Esophagus squamous epithelium (tissue), 5 donors: ENCODE measurements at regions not wholly inside any gene's neighbourhood (a gene's known extent, or its start where the extent isn't known, plus 50 kb on each side); places are given as distances from the start of the nearest gene placed in this dataset.

ENCODE experiments used
- DNase-seq: peaks from one replicate; lab custom pipeline; 2025; lab: John Stamatoyannopoulos, UW
- H3K27ac ChIP-seq, 4 donors: fragments of 200-600 bp; sonication (generic); one replicate each; pipeline ENCODE4 v1.5.1; 2016 to 2019; ENCODE audit warnings: mild to moderate bottlenecking in 1 of 4
- H3K27me3 ChIP-seq, 4 donors: fragments of 200-600 bp; sonication (generic); 1 replicate in 3 of 4; 2 replicates in 1 of 4; pipeline versions ENCODE4 v1.5.1 to v1.6.0; 2017 to 2021; ENCODE audit warnings: antibody characterized with exemption in 1 of 4
- H3K36me3 ChIP-seq, 3 donors: fragments of 200-600 bp; sonication (generic); one replicate each; pipeline ENCODE4 v1.5.1; 2016 to 2019
- H3K4me1 ChIP-seq, 3 donors: fragments of 200-600 bp; sonication (generic); one replicate each; pipeline ENCODE4 v1.5.1; 2017 to 2019
- H3K4me3 ChIP-seq, 4 donors: fragments of 200-600 bp; sonication (generic); 1 replicate in 3 of 4; 2 replicates in 1 of 4; pipeline ENCODE4 v1.5.1; 2016 to 2019; ENCODE audit warnings: mild to moderate bottlenecking in 2 of 4, moderate library complexity in 1 of 4
- H3K9me3 ChIP-seq, 3 donors: fragments of 200-600 bp; sonication (generic); one replicate each; pipeline ENCODE4 v1.5.1; 2016 to 2019
- POLR2A ChIP-seq, 4 donors: fragments of 450-650 bp; IDR thresholded peaks; one replicate each; pipeline ENCODE4 v1.6.1; 2017; ENCODE audit warnings: antibody characterized with exemption in 4 of 4, mild to moderate bottlenecking in 4 of 4, moderate library complexity in 3 of 4
- WGBS, 2 donors: methylation state at CpG; one replicate each; pipeline ENCODE4 v1.1.5; 2018; 5-methylcytosine and 5-hydroxymethylcytosine counted together
- intact Hi-C: fragments of 100-400 bp; cut with DNase I; formaldehyde crosslinking; loops from one replicate; pipeline ENCODE4 v1.15.0; 2022
- TF ChIP-seq, protein P1 (sequence below), 6 experiments: fragments of 450-650 bp in 4 of 6; fragments of 200-600 bp in 2 of 6; sonication (generic) in 2 of 6; IDR thresholded peaks; one replicate each; pipeline ENCODE4 v1.5.1; 2016 to 2019; ENCODE audit warnings: antibody characterized with exemption in 6 of 6, mild to moderate bottlenecking in 4 of 6, moderate library complexity in 4 of 6
- donor health status: DM: yes; HTN: yes; CAD: no.

- DNase-seq = no peak
- H3K36me3 ChIP-seq = no peaks in the 10 kb centered on the region
- H3K9me3 ChIP-seq = no peaks in the 10 kb centered on the region
- no peaks in the 10 kb centered on the region for H3K27me3 ChIP-seq
- no peak overlapping the region for H3K4me3 ChIP-seq
- no peak for TF ChIP-seq POLR2A (IDR thresholded peaks at IDR 0.05)
- TF ChIP-seq, protein P1, sequence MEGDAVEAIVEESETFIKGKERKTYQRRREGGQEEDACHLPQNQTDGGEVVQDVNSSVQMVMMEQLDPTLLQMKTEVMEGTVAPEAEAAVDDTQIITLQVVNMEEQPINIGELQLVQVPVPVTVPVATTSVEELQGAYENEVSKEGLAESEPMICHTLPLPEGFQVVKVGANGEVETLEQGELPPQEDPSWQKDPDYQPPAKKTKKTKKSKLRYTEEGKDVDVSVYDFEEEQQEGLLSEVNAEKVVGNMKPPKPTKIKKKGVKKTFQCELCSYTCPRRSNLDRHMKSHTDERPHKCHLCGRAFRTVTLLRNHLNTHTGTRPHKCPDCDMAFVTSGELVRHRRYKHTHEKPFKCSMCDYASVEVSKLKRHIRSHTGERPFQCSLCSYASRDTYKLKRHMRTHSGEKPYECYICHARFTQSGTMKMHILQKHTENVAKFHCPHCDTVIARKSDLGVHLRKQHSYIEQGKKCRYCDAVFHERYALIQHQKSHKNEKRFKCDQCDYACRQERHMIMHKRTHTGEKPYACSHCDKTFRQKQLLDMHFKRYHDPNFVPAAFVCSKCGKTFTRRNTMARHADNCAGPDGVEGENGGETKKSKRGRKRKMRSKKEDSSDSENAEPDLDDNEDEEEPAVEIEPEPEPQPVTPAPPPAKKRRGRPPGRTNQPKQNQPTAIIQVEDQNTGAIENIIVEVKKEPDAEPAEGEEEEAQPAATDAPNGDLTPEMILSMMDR (IDR thresholded peaks at IDR 0.05) = no peak
- H3K4me1 ChIP-seq = no peaks in the 10 kb centered on the region
- intact Hi-C loops = no loop called here
- 59 to 64% methylated on average over 7 of the region's 7 CpGs for WGBS, 2 donors
- H3K27ac ChIP-seq = no peak overlapping the region
Measured at GRCh38 chr20:52269321-52269720, 77.7 kb upstream of the ZFP64 start.

- Histone ChIP-seq H3K4me3 (no peak overlapping the region), H3K27me3 (no peaks in the 10 kb centered on the region), H3K27ac (no peak overlapping the region), H3K9me3 (no peaks in the 10 kb centered on the region), H3K4me1 (no peaks in the 10 kb centered on the region), H3K36me3 (no peaks in the 10 kb centered on the region)
- no peak for TF ChIP-seq POLR2A (IDR thresholded peaks at IDR 0.05)
- TF ChIP-seq, protein P1 (IDR thresholded peaks at IDR 0.05) = no peak
- WGBS, 2 donors = 49 to 63% methylated on average over 4 of the region's 4 CpGs
- DNase-seq = no peak
- intact Hi-C loops = no loop called here
Measured at GRCh38 chr20:52268184-52268749, 76.7 kb upstream of the ZFP64 start.

- Histone ChIP-seq H3K36me3 (no peaks in the 10 kb centered on the region), H3K27me3 (peaks cover 0 to 4% (median 0%) of the 10 kb centered on the region in 4 donors), H3K4me1 (no peaks in the 10 kb centered on the region), H3K27ac (no peak overlapping the region), H3K9me3 (no peaks in the 10 kb centered on the region), H3K4me3 (no peak overlapping the region)
- DNase-seq = no peak
- TF ChIP-seq POLR2A (IDR thresholded peaks at IDR 0.05) = no peak
- TF ChIP-seq, protein P1 (IDR thresholded peaks at IDR 0.05) = no peak
- intact Hi-C loops = no loop called here
Measured at GRCh38 chr20:52267418-52267817, 75.8 kb upstream of the ZFP64 start.

- Histone ChIP-seq H3K4me3 (no peak overlapping the region), H3K27me3 (peaks cover 0 to 17% (median 0%) of the 10 kb centered on the region in 4 donors), H3K27ac (no peak overlapping the region), H3K4me1 (no peaks in the 10 kb centered on the region), H3K36me3 (no peaks in the 10 kb centered on the region), H3K9me3 (no peaks in the 10 kb centered on the region)
- 52 to 65% methylated on average over 1 of the region's 1 CpG for WGBS, 2 donors
- no peak for TF ChIP-seq POLR2A (IDR thresholded peaks at IDR 0.05)
- TF ChIP-seq, protein P1 (IDR thresholded peaks at IDR 0.05) = no peak
- intact Hi-C loops = no loop called here
- DNase-seq = no peak
Measured at GRCh38 chr20:52263757-52264156, 72.2 kb upstream of the ZFP64 start.

GRCh38 chr20:52261792-52262191 lies 70.2 kb upstream of the ZFP64 start:
- peaks cover 0 to 17% (median 0%) of the 10 kb centered on the region in 4 donors for H3K27me3 ChIP-seq
- H3K9me3 ChIP-seq = no peaks in the 10 kb centered on the region
- H3K27ac ChIP-seq = no peak overlapping the region
- intact Hi-C loops = no loop called here
- DNase-seq = no peak
- H3K36me3 ChIP-seq = no peaks in the 10 kb centered on the region
- TF ChIP-seq, protein P1 (IDR thresholded peaks at IDR 0.05) = no peak
- no peak for TF ChIP-seq POLR2A (IDR thresholded peaks at IDR 0.05)
- H3K4me3 ChIP-seq = no peak overlapping the region
- no peaks in the 10 kb centered on the region for H3K4me1 ChIP-seq
